HFFc6 (cell line): ENCODE measurements at regions not wholly inside any gene's neighbourhood (a gene's known extent, or its start where the extent isn't known, plus 50 kb on each side); places are given as distances from the start of the nearest gene placed in this dataset.

Experiments used
- DNase-seq: peaks from one replicate; pipeline ENCODE4 v3.0.0-alpha.2; 2018
- H3K27ac Mint-ChIP-seq: 2 replicates; pipeline ENCODE4 v1.8.0; 2020; ENCODE audit warnings: mild to moderate bottlenecking, mixed read lengths
- H3K27me3 Mint-ChIP-seq: 2 replicates; pipeline ENCODE4 v1.8.0; 2021; ENCODE audit warnings: mild to moderate bottlenecking, moderate library complexity, mixed read lengths; ENCODE audit not compliant: insufficient read depth
- H3K36me3 Mint-ChIP-seq: 2 replicates; pipeline ENCODE4 v1.8.0; 2021; ENCODE audit warnings: low read depth, mixed read lengths
- H3K4me1 Mint-ChIP-seq: 2 replicates; pipeline ENCODE4 v1.8.0; 2020; ENCODE audit warnings: low read depth, mixed read lengths
- H3K4me3 Mint-ChIP-seq: 2 replicates; pipeline ENCODE4 v1.8.0; 2020; ENCODE audit warnings: mild to moderate bottlenecking, moderate library complexity, mixed read lengths
- H3K9me3 Mint-ChIP-seq: 2 replicates; pipeline ENCODE4 v1.8.0; 2020; ENCODE audit warnings: mild to moderate bottlenecking, mixed read lengths
- TF ChIP-seq, protein P1 (sequence below): fragments of 200-600 bp; sonication (generic); IDR thresholded peaks from 2 replicates; pipeline ENCODE4 v1.5.0; 2021; ENCODE audit warnings: antibody characterized with exemption, mild to moderate bottlenecking

DNA sequence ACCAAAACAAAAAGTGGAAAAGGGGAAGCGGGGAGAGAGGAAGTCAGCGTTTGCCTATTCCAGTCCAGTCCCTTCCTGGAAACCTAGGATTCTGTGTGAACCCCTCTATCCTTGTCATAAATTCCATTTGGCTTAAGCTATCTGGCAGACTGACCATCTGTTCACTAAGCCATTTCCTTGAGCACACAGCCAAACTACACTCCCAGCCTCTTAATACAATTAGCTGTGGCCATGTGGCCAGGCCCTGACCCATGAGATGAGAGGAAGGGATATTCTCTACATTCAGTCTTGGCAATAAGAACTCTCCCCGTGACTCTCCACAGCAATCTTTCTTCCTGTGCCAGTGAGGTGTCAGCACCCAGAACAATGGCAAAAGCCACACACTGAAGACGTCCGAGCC lies 424.8 kb downstream of the TLE1 start:
- Mint-ChIP-seq H3K4me1 (no peaks in the 10 kb centered on the region), H3K27me3 (no peaks in the 10 kb centered on the region; the same call in none of the 2 replicates), H3K27ac (no peak overlapping the region), H3K9me3 (peaks cover 11% of the 10 kb centered on the region; the same call in 1 of the 2 replicates), H3K4me3 (no peak overlapping the region), H3K36me3 (peaks cover 6% of the 10 kb centered on the region; the same call in 1 of the 2 replicates)
- TF ChIP-seq, protein P1, sequence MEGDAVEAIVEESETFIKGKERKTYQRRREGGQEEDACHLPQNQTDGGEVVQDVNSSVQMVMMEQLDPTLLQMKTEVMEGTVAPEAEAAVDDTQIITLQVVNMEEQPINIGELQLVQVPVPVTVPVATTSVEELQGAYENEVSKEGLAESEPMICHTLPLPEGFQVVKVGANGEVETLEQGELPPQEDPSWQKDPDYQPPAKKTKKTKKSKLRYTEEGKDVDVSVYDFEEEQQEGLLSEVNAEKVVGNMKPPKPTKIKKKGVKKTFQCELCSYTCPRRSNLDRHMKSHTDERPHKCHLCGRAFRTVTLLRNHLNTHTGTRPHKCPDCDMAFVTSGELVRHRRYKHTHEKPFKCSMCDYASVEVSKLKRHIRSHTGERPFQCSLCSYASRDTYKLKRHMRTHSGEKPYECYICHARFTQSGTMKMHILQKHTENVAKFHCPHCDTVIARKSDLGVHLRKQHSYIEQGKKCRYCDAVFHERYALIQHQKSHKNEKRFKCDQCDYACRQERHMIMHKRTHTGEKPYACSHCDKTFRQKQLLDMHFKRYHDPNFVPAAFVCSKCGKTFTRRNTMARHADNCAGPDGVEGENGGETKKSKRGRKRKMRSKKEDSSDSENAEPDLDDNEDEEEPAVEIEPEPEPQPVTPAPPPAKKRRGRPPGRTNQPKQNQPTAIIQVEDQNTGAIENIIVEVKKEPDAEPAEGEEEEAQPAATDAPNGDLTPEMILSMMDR: no peak
- DNase-seq: no peak

DNA sequence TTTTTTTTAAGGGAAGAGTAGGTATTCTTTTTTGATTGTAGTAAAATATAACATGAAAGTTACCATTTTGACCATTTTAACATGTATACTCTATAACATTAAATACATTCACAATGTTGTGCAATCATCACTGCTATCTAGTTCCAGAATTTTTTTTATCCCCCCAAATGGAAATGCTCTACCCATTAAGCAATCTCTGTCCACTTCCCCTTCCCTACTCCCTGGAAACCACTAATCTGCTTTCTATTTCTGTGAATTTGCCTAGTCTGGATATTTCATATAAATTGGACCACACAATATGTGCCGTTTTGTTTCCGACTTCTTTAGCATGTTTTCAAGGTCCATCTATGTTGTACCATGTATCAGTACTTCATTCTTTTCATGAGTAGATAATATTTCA lies 429.5 kb downstream of the TLE1 start:
- peaks cover 11% of the 10 kb centered on the region; the same call in 1 of the 2 replicates for H3K9me3 Mint-ChIP-seq
- H3K27ac Mint-ChIP-seq: no peak overlapping the region
- H3K4me3 Mint-ChIP-seq: no peak overlapping the region
- no peak for DNase-seq
- peaks cover 6% of the 10 kb centered on the region; the same call in 1 of the 2 replicates for H3K36me3 Mint-ChIP-seq
- peaks cover 4% of the 10 kb centered on the region for H3K27me3 Mint-ChIP-seq
- H3K4me1 Mint-ChIP-seq: no peaks in the 10 kb centered on the region
- TF ChIP-seq, protein P1: no peak

DNA sequence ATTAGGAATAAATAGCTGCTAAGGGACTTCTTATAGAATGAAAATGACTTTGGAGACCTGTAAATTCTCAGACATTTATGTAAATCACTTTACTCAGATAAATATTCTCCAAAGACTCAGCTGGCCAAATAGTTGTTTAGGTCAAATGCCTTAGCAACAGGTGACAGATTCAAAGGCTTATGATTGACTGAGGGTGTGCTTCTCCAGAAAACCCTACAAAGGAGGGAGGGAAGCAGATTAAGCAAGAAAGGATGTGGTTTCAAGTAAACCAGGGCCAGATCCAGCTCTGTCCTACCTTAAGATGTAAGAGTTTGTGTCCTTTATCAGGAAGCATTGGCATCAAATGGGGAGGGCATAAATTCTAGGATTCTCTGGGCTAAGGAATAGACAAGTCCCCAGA lies 433.0 kb downstream of the TLE1 start:
- Mint-ChIP-seq H3K27ac (no peak overlapping the region), H3K4me3 (no peak overlapping the region), H3K9me3 (peaks cover 7% of the 10 kb centered on the region; the same call in 1 of the 2 replicates), H3K4me1 (no peaks in the 10 kb centered on the region), H3K36me3 (peaks cover 6% of the 10 kb centered on the region; the same call in 1 of the 2 replicates), H3K27me3 (peaks cover 4% of the 10 kb centered on the region)
- TF ChIP-seq, protein P1: no peak
- DNase-seq: no peak

DNA sequence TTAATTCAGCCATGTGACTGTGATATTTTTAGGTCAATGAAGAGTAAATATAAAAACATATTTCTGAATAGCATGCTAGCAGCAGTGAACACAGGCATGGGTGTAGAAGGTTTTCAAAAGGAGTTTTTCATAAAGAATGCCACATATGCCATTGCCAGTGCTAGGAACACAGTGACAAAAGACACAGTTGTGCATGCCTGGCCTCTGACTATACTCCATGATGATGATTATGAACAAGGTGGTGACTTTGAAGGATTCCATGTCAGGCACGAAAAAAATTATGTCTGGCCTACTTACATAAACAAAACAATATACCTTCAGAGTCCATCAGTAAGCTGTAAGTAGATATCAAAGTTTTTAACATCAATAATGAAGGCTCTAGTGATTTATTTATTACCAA lies 438.7 kb downstream of the TLE1 start:
- TF ChIP-seq, protein P1: no peak
- DNase-seq: no peak
- no peaks in the 10 kb centered on the region for H3K9me3 Mint-ChIP-seq

DNA sequence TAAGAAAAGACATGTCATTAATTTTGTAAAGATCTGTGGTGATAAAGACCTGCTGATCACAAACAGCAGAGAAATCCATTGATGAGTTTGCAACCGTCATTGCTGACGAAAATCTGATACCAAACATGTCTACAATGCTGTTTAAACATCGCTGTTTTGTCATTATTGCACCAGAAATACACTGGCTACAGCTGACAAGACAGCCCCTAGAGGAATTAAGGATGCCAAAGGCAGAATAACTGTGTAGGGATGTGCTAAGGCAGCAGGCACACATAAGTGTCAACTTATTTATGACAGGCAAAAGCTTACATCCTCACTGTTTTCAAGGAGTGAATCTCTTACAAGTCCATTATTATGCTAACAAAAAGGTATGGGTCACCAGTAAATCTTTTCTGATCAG lies 439.3 kb downstream of the TLE1 start:
- no peaks in the 10 kb centered on the region for H3K4me1 Mint-ChIP-seq
- TF ChIP-seq, protein P1: no peak
- H3K9me3 Mint-ChIP-seq: no peaks in the 10 kb centered on the region

More for the DNA sequence above, 438.7 kb downstream of the TLE1 start:
- H3K36me3 Mint-ChIP-seq: no peaks in the 10 kb centered on the region
- H3K4me3 Mint-ChIP-seq: no peak overlapping the region
- H3K4me1 Mint-ChIP-seq: no peaks in the 10 kb centered on the region
- no peak overlapping the region for H3K27ac Mint-ChIP-seq
- peaks cover 1% of the 10 kb centered on the region; the same call in 1 of the 2 replicates for H3K27me3 Mint-ChIP-seq

More for the DNA sequence above, 439.3 kb downstream of the TLE1 start:
- Mint-ChIP-seq H3K36me3 (no peaks in the 10 kb centered on the region), H3K27ac (no peak overlapping the region), H3K4me3 (no peak overlapping the region), H3K27me3 (peaks cover 1% of the 10 kb centered on the region; the same call in 1 of the 2 replicates)
- no peak for DNase-seq
